Prostate gland (tissue), 2 donors: ENCODE measurements at regions not wholly inside any gene's neighbourhood (a gene's known extent, or its start where the extent isn't known, plus 50 kb on each side); places are given as distances from the start of the nearest gene placed in this dataset.

Experiments
- DNase-seq: peaks from one replicate; pipeline ENCODE4 v3.0.0-alpha.2; 2019; ENCODE audit warnings: low spot score
- H3K27ac ChIP-seq, 2 donors: fragments of 200-600 bp; sonication (generic); 2 replicates each; pipeline ENCODE4 v1.5.1; 2017 to 2019
- H3K27me3 ChIP-seq: fragments of 200-600 bp; sonication (generic); replicated peaks from 2 replicates; pipeline ENCODE4 v1.5.1; 2019; ENCODE audit not compliant: insufficient read depth
- H3K36me3 ChIP-seq, 2 donors: fragments of 200-600 bp; sonication (generic); 1 replicate in 1 of 2; 2 replicates in 1 of 2; pipeline versions ENCODE4 v1.5.1 to v1.8.1; 2017 to 2019
- H3K4me1 ChIP-seq: fragments of 200-600 bp; sonication (generic); replicated peaks from 2 replicates; pipeline ENCODE4 v1.5.1; 2019
- H3K4me3 ChIP-seq, 2 donors: fragments of 200-600 bp; sonication (generic); 2 replicates each; pipeline ENCODE4 v1.5.1; 2017 to 2019
- H3K9me3 ChIP-seq: fragments of 200-600 bp; sonication (generic); 2 replicates; pipeline ENCODE4 v1.5.1; 2017
- POLR2A ChIP-seq: fragments of 450-650 bp; IDR thresholded peaks from one replicate; pipeline ENCODE4 v1.6.1; 2016; ENCODE audit warnings: antibody characterized with exemption, mild to moderate bottlenecking
- POLR2AphosphoS5 ChIP-seq: sonication (generic); formaldehyde crosslinking; IDR thresholded peaks from one replicate; pipeline ENCODE4 v1.6.1; 2017; ENCODE audit warnings: antibody characterized with exemption
- WGBS: methylation state at CpG from one replicate; pipeline ENCODE4 v1.1.5; 2018; 5-methylcytosine and 5-hydroxymethylcytosine counted together
- intact Hi-C: fragments of 100-400 bp; cut with DNase I; formaldehyde crosslinking; loops from one replicate; pipeline ENCODE4 v1.14.2; 2022
- TF ChIP-seq, protein P1 (sequence below), 4 experiments: fragments of 200-600 bp in 2 of 4; fragments of 450-650 bp in 2 of 4; sonication (generic) in 2 of 4; IDR thresholded peaks; 1 replicate in 3 of 4; 2 replicates in 1 of 4; pipeline ENCODE4 v1.5.1; 2016 to 2019; ENCODE audit warnings: antibody characterized with exemption in 4 of 4, mild to moderate bottlenecking in 2 of 4, moderate library complexity in 2 of 4

DNA sequence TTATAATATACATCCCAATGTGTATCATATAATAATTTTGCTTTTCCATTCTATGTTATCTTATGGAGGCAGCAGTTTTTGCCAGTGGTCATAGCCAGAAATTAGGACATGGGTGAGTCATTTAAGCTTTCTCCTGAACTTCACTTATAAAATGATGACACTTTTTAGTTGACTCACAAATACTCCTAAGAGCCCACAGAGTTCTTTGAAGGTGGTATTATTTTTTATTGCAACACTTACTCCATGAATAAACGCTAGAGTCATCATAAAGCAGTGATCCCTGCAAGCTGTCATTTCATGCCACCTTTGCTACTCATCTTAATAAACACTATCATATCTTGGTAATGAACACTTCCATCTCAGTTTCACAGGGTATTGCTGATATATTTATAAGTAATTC, 69.9 kb upstream of the MAPRE2 start:
- no peaks in the 10 kb centered on the region for H3K36me3 ChIP-seq
- no peaks in the 10 kb centered on the region for H3K27me3 ChIP-seq
- H3K27ac ChIP-seq, result no peak overlapping the region
- intact Hi-C loops, result no loop called here
- TF ChIP-seq POLR2AphosphoS5 (no peak), POLR2A (no peak)
- TF ChIP-seq, protein P1, sequence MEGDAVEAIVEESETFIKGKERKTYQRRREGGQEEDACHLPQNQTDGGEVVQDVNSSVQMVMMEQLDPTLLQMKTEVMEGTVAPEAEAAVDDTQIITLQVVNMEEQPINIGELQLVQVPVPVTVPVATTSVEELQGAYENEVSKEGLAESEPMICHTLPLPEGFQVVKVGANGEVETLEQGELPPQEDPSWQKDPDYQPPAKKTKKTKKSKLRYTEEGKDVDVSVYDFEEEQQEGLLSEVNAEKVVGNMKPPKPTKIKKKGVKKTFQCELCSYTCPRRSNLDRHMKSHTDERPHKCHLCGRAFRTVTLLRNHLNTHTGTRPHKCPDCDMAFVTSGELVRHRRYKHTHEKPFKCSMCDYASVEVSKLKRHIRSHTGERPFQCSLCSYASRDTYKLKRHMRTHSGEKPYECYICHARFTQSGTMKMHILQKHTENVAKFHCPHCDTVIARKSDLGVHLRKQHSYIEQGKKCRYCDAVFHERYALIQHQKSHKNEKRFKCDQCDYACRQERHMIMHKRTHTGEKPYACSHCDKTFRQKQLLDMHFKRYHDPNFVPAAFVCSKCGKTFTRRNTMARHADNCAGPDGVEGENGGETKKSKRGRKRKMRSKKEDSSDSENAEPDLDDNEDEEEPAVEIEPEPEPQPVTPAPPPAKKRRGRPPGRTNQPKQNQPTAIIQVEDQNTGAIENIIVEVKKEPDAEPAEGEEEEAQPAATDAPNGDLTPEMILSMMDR (IDR thresholded peaks at IDR 0.05), result no peak
- H3K9me3 ChIP-seq, result no peaks in the 10 kb centered on the region
- H3K4me1 ChIP-seq, result no peaks in the 10 kb centered on the region
- H3K4me3 ChIP-seq, result no peak overlapping the region
- DNase-seq, result no peak
- WGBS, result 28% methylated on average over 1 of the region's 1 CpG

DNA sequence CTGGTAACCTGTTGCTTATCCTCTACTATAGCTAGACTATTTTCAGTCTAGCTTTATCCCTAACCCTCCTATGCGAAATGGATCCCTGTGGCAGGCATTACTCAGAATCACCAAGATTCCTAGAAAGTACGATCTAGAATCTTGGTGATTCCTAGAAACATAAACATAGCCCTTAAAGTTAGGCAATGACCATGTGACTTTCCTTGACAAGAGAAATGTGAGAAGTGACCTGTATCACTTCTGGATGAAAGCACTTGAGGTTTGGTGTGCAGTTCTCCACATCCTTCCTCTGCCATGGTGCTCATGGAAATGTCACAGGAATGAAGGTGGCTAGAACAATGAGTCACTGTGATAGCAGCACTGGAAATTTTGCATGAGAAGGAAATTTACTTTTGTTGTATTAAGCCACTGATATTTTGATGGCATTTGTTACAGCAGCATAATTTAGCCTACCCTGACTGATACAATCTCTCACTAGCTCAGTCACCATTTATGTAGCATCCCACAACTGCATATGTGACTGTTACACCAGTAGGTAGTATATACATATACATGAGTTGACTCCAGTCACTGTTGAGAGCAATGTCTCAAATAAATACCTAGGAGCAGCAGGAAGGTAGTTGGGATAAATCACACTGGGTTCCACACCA, 68.3 kb upstream of the MAPRE2 start:
- TF ChIP-seq POLR2AphosphoS5 (no peak), POLR2A (no peak)
- TF ChIP-seq, protein P1 (IDR thresholded peaks at IDR 0.05), result no peak
- H3K4me3 ChIP-seq, result no peak overlapping the region
- H3K9me3 ChIP-seq, result no peaks in the 10 kb centered on the region
- intact Hi-C loops, result no loop called here
- 84% methylated on average over 2 of the region's 2 CpGs for WGBS
- H3K4me1 ChIP-seq, result no peaks in the 10 kb centered on the region
- H3K36me3 ChIP-seq, result no peaks in the 10 kb centered on the region
- H3K27me3 ChIP-seq, result no peaks in the 10 kb centered on the region
- no peak overlapping the region for H3K27ac ChIP-seq
- no peak for DNase-seq

DNA sequence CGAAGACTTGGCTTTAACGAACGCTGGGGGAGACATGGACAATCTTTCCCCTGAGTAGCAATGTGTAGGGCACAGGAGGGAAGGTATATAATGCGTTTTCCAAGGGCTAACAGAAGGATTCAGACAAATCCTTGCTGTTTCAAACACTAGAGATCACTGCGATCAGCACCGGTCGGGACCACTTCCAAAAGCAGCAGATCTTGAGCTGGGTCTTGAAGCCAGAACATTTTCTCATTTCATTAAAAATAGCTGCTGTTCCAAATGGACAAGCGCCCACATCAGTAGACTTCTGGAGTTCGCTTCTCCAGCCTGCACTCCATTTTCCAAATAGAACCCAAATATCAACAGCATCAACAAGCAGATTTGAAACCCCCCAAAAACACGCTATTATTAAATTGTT, 65.1 kb upstream of the MAPRE2 start:
- Histone ChIP-seq H3K27me3 (no peaks in the 10 kb centered on the region), H3K4me1 (no peaks in the 10 kb centered on the region), H3K27ac (no peak overlapping the region), H3K4me3 (peak overlapping the region in 1 of 2 donors; percentile 64), H3K9me3 (no peaks in the 10 kb centered on the region), H3K36me3 (no peaks in the 10 kb centered on the region)
- 33% methylated on average over 10 of the region's 10 CpGs for WGBS
- intact Hi-C loops, result no loop called here
- no peak for TF ChIP-seq POLR2AphosphoS5
- TF ChIP-seq POLR2A, result no peak
- TF ChIP-seq, protein P1 (IDR thresholded peaks at IDR 0.05), result no peak
- DNase-seq, result no peak

DNA sequence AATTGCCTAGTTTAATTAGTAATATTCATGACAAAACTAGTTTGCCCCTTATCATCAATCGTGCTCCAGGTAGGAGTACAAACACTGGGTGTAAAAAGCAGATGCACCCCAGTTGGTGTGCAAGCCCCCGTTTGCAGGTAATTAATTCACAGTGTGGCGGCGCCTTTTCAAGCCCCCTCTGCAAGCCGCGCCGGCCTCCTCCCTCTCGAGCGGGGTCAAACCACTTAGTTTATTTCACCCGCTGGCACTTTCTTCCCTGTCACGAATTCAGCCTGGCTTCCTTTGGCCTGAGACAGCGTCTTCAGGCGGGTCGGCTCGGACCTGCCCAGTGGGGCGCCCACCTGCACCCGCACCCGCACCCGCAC, 64.7 kb upstream of the MAPRE2 start:
- H3K27ac ChIP-seq, result no peak overlapping the region
- TF ChIP-seq POLR2AphosphoS5 (no peak), POLR2A (no peak)
- TF ChIP-seq, protein P1 (IDR thresholded peaks at IDR 0.05), result no peak
- no peaks in the 10 kb centered on the region for H3K27me3 ChIP-seq
- intact Hi-C loops, result no loop called here
- H3K4me1 ChIP-seq, result no peaks in the 10 kb centered on the region
- H3K4me3 ChIP-seq, result peak overlapping the region; percentile 44 to 64
- no peaks in the 10 kb centered on the region for H3K36me3 ChIP-seq
- no peaks in the 10 kb centered on the region for H3K9me3 ChIP-seq
- DNase-seq, result no peak
- 2% methylated on average over 19 of the region's 19 CpGs for WGBS
